C1 segment of cervical spinal cord (tissue), 14 donors: ENCODE measurements at regions not wholly inside any gene's neighbourhood (a gene's known extent, or its start where the extent isn't known, plus 50 kb on each side); places are given as distances from the start of the nearest gene placed in this dataset.

Source experiments
- DNase-seq, 14 donors: peaks; one replicate each; lab custom pipeline; 2025; lab: John Stamatoyannopoulos, UW

- no peak for DNase-seq
Measured at GRCh38 chr4:143076723-143077122, 108.0 kb upstream of the USP38 start.

GRCh38 chr4:143082701-143083100, 102.0 kb upstream of the USP38 start:
- no peak for DNase-seq

DNA sequence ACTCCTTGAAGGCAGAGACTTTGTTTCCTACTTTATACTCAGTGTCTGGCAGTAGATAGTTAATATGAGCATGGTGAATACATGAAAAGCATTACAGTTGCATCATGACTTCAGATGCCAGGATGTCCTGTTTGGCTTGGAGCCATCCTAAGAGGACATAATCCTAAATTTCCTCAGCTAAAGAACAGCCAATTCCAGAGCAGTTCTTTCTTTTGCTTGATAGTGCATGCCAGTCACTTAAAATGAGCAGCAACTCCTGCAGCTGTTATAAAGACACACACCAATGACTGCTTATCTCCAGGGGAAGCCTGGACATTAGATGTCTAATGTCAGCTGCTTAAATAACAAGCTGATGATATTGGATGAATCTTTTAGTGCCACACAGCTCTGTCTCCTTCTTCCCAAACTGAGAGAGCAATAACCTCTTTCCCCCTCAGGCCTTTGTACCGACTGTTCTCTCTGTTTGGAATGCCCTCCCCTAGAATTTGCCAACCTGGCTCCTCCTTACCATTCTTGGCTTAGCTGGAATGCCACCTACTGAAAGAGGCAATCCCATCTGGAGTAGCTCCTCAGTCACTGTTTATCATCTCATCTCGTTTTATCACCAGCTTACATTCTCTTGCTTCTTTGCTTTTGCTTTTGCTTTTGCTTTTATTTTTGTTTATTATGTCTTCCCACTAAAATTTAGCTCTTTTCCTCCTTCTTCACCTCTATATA, 100.8 kb upstream of the USP38 start:
- DNase-seq = peak in 1 of 14 donors; percentile 3

- no peak for DNase-seq
Measured at GRCh38 chr4:143084566-143084965, 100.2 kb upstream of the USP38 start.

GRCh38 chr4:143085224-143085623, 99.5 kb upstream of the USP38 start:
- no peak for DNase-seq

GRCh38 chr4:143085659-143086058, 99.1 kb upstream of the USP38 start:
- DNase-seq = no peak

GRCh38 chr4:143089291-143089690, 95.4 kb upstream of the USP38 start:
- no peak for DNase-seq

DNA sequence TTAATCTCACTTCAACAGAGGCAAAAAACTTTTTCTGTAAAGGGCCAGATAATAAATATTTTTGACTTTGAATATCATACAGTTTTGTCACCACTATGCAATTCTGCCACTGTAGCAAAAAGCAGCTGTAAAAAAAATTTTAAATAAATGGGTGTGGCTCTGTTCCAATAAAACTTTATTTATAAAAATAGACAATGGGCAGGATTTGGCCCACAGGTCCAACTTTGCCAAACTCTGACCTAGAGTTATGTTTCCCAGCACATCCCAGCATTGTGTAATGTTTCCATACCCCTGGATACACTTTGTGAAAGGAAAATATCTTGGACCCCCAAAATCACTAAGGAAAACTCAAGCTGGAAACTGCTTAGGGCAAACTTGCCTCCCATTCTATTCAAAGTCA, 94.9 kb upstream of the USP38 start:
- DNase-seq = no peak

DNA sequence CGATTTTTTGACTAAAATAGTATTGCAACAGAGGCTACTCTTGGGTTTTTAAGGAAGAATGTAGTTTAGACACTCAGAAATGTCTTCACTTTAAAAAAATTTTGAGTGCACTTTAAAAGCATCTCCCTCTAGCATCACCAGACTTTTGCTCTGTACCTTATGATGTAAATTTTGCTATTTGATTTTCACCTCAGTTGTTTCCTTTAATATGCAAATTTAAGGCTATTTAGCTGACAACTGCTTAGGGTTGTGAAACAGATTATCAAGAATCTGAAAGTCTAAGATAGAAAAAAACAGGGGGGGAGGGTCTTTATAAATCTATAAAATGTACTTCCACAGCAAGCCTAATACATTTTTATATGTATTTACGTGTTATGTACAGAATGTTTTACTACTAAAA, 92.9 kb upstream of the USP38 start:
- DNase-seq = no peak

DNA sequence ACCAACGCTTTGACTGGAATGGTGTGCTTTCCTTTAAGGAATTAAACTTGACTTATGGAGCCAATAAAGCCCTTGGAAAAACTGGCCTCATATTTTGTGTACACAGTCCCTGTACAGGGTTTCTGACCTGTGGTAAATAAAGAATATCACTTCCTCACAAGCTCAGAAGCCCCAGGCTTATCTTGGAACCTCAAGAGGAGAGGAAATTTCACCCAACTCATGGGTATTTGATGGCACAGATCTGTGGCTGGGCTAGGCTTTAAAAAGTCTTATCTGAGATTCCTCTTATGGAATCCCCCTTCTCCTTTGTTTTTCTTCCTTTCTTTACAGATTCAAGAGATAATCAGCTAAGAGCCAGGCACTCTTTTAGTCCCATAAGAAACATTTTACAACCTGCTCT, 89.3 kb upstream of the USP38 start:
- DNase-seq = no peak

GRCh38 chr4:143097751-143098150, 87.0 kb upstream of the USP38 start:
- no peak for DNase-seq

DNA sequence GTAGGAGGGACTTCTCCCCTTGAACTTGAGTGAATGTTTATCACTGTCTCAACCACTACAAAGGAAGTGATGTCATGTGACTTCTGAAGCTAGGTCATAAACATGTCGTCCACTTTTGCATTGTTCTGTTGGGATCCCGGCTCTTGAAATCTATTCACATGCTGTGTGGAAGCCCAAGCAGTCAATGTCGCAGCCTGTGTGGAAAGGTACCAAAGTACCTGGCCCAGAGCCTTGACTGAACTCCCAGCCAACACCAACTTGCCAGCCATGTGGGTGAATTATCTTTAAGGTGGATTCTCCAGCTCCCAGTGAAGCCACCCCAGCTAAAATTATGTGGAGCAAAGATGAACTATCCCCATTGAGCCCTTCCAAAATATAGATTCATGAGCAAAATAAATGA, 85.0 kb upstream of the USP38 start:
- DNase-seq = no peak

- no peak for DNase-seq
Measured at GRCh38 chr4:143109376-143109775, 75.3 kb upstream of the USP38 start.

DNA sequence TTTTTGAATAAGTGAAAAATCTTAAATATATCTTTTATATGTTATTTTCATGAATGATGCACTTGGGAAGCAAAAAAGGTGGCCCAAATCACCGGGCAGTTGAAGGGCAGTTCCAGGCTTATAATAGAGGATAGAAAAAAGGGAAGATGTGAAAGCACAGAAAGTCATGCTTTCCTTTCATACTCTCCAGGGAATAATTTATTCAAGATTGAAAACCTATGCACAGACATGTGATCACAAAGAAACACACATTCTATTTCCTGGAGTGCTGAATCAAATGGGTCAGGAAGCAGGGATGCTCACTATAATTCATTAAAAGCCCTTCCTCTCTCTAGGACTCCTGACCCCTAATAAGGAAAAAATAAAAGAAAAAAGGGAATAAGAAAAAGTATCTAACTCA, 66.1 kb upstream of the USP38 start:
- no peak for DNase-seq

DNA sequence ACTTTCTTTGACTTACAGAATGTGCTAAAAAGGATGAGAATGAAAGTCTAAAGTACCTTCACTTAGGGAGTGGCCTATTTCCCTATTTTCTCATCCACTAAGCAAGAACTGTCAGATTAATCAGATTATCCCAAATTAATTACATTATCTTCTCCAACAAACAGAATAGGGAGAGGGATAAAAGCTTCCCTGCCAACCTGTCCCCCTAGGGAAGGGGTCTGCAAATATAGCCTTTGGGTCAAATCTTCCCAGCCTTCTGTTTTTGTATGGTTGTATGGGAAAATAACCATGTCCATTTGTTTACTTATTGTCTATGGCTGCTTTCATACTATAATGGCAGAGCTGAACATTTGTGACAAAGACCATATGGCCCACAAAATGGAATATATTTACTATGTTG, 57.1 kb upstream of the USP38 start:
- no peak for DNase-seq

GRCh38 chr4:143133977-143134376, 50.7 kb upstream of the USP38 start:
- DNase-seq = no peak
